OCI-LY1 (cell line): ENCODE measurements at regions not wholly inside any gene's neighbourhood (a gene's known extent, or its start where the extent isn't known, plus 50 kb on each side); places are given as distances from the start of the nearest gene placed in this dataset.

Experiments used
- H2AFZ ChIP-seq: fragments of 200-600 bp; sonication (generic), shearing (Covaris generic); 2 replicates; pipeline ENCODE4 v1.6.0; 2014; ENCODE audit warnings: antibody characterized with exemption, mild to moderate bottlenecking, low read length
- H3F3A ChIP-seq: fragments of 200-600 bp; sonication (generic), shearing (Covaris generic); 2 replicates; pipeline ENCODE4 v1.6.0; 2014; ENCODE audit warnings: mild to moderate bottlenecking, antibody characterized with exemption, low read length, moderate library complexity; ENCODE audit not compliant: insufficient read depth
- H3K27ac ChIP-seq: fragments of 200-600 bp; sonication (generic); 2 replicates; pipeline ENCODE4 v1.5.1; 2014; ENCODE audit warnings: low read length, mixed run types, mild to moderate bottlenecking, low read depth; ENCODE audit not compliant: poor library complexity, severe bottlenecking
- H3K27me3 ChIP-seq: fragments of 200-600 bp; sonication (generic); 2 replicates; pipeline ENCODE4 v1.6.0; 2014; ENCODE audit warnings: antibody characterized with exemption, mild to moderate bottlenecking, low read length, moderate library complexity; ENCODE audit not compliant: insufficient read depth
- H3K36me3 ChIP-seq: fragments of 200-600 bp; sonication (generic); 2 replicates; pipeline ENCODE4 v1.6.1; 2014; ENCODE audit warnings: mild to moderate bottlenecking, antibody characterized with exemption, low read length, moderate library complexity, mixed read lengths; ENCODE audit not compliant: insufficient read depth
- H3K4me1 ChIP-seq: fragments of 200-600 bp; sonication (generic); 2 replicates; pipeline ENCODE4 v1.5.1; 2014; ENCODE audit warnings: mild to moderate bottlenecking, low read length, moderate library complexity; ENCODE audit not compliant: insufficient read depth, severe bottlenecking
- H3K4me2 ChIP-seq: fragments of 200-600 bp; sonication (generic), shearing (Covaris generic); 2 replicates; pipeline ENCODE4 v1.6.1; 2014; ENCODE audit warnings: low read length
- H3K4me3 ChIP-seq: fragments of 200-600 bp; sonication (generic); 2 replicates; pipeline ENCODE4 v1.5.1; 2014; ENCODE audit warnings: low read length, low read depth, mild to moderate bottlenecking, mixed read lengths; ENCODE audit not compliant: poor library complexity, severe bottlenecking
- H3K79me2 ChIP-seq: fragments of 200-600 bp; shearing (Covaris generic); 2 replicates; pipeline ENCODE4 v1.6.1; 2016; ENCODE audit warnings: mixed run types, low read length, mixed read lengths; ENCODE audit not compliant: insufficient read depth
- H3K9ac ChIP-seq: fragments of 200-600 bp; sonication (generic), shearing (Covaris generic); 2 replicates; pipeline ENCODE4 v1.6.1; 2014; ENCODE audit warnings: mild to moderate bottlenecking, low read length, mixed read lengths
- H3K9me2 ChIP-seq: fragments of 200-600 bp; sonication (generic), shearing (Covaris generic); 2 replicates; pipeline ENCODE4 v1.6.1; 2014; ENCODE audit warnings: low read depth, mild to moderate bottlenecking, low read length, mixed read lengths
- H3K9me3 ChIP-seq: fragments of 200-600 bp; shearing (Covaris generic); 2 replicates; pipeline ENCODE4 v1.6.1; 2014; ENCODE audit warnings: low read length, mixed read lengths
- H4K20me1 ChIP-seq: fragments of 200-600 bp; sonication (generic), shearing (Covaris generic); 2 replicates; pipeline ENCODE4 v1.6.0; 2016; ENCODE audit warnings: mild to moderate bottlenecking, low read length; ENCODE audit not compliant: insufficient read depth
- EZH2 ChIP-seq: fragments of 200-600 bp; sonication (generic), shearing (Covaris generic); IDR thresholded peaks from 2 replicates; pipeline ENCODE4 v1.8.0; 2017; ENCODE audit warnings: borderline replicate concordance, mixed run types, mild to moderate bottlenecking, antibody characterized with exemption, low read length, moderate library complexity, mixed read lengths
- TF ChIP-seq, protein P1 (sequence below): fragments of 200-600 bp; sonication (generic), shearing (Covaris generic); IDR thresholded peaks from 2 replicates; pipeline ENCODE4 v1.5.1; 2017; ENCODE audit warnings: mild to moderate bottlenecking, antibody characterized with exemption, low read length, moderate library complexity, mixed read lengths

DNA sequence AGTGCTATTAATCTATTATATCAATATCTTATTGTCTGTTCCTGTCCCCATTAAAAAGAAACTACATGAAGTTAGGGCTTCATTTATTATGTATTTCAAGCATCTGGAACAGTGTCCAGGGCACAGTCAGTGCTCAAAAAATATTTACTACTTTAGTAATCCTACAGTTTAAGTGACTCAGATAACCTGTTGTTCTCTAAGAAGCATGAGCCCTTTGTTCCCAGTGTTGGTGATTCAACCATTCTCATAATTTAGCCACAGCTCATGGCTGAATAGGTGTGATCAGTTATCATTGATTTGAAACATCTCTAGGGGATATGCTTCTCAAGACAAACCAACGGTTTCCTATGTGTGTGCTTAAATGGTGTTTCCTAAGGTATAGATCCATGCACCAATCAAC is 292.7 kb downstream of the TMEM167A start:
- Histone ChIP-seq H3K9me2 (no peaks in the 10 kb centered on the region), H3K4me2 (no peak overlapping the region), H3K79me2 (no peaks in the 10 kb centered on the region), H3K4me1 (no peaks in the 10 kb centered on the region), H2AFZ (no peak overlapping the region), H3K4me3 (no peak overlapping the region), H3K9me3 (no peaks in the 10 kb centered on the region), H3K27me3 (no peaks in the 10 kb centered on the region), H3K9ac (no peak overlapping the region), H4K20me1 (no peaks in the 10 kb centered on the region), H3K27ac (no peak overlapping the region), H3F3A (no peaks in the 10 kb centered on the region), H3K36me3 (no peaks in the 10 kb centered on the region)
- TF ChIP-seq, protein P1, sequence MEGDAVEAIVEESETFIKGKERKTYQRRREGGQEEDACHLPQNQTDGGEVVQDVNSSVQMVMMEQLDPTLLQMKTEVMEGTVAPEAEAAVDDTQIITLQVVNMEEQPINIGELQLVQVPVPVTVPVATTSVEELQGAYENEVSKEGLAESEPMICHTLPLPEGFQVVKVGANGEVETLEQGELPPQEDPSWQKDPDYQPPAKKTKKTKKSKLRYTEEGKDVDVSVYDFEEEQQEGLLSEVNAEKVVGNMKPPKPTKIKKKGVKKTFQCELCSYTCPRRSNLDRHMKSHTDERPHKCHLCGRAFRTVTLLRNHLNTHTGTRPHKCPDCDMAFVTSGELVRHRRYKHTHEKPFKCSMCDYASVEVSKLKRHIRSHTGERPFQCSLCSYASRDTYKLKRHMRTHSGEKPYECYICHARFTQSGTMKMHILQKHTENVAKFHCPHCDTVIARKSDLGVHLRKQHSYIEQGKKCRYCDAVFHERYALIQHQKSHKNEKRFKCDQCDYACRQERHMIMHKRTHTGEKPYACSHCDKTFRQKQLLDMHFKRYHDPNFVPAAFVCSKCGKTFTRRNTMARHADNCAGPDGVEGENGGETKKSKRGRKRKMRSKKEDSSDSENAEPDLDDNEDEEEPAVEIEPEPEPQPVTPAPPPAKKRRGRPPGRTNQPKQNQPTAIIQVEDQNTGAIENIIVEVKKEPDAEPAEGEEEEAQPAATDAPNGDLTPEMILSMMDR = no peak
- no peak for TF ChIP-seq EZH2

DNA sequence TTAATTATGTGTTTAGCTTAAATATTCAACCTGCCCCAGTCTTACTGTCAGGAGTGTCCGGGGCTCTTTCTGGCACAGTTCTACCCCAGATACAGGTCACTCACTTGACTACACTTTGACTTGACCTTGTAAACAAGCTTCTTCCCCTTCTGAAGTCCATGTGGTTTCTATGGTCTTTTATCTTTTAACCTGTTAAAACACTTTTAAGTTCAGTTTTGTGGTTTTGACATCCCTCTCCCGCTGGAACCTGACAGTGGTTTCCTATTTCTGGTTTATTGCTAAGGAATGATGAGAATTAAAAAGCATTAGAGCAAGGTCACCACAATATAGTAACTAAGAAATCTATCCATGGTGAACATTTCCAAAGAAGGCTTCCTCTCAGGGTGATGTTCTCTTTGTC is 300.1 kb downstream of the TMEM167A start:
- H3K36me3 ChIP-seq = no peaks in the 10 kb centered on the region
- no peaks in the 10 kb centered on the region for H3K79me2 ChIP-seq
- H3K4me3 ChIP-seq = no peak overlapping the region
- no peak overlapping the region for H3K4me2 ChIP-seq
- no peak overlapping the region for H3K27ac ChIP-seq
- no peak overlapping the region for H3K9ac ChIP-seq
- H3K9me3 ChIP-seq = no peaks in the 10 kb centered on the region
- no peak for TF ChIP-seq EZH2
- TF ChIP-seq, protein P1 = no peak
- no peaks in the 10 kb centered on the region for H3K27me3 ChIP-seq
- no peaks in the 10 kb centered on the region for H3K9me2 ChIP-seq
- no peak overlapping the region for H2AFZ ChIP-seq
- H3F3A ChIP-seq = no peaks in the 10 kb centered on the region
- no peaks in the 10 kb centered on the region for H3K4me1 ChIP-seq
- H4K20me1 ChIP-seq = no peaks in the 10 kb centered on the region

DNA sequence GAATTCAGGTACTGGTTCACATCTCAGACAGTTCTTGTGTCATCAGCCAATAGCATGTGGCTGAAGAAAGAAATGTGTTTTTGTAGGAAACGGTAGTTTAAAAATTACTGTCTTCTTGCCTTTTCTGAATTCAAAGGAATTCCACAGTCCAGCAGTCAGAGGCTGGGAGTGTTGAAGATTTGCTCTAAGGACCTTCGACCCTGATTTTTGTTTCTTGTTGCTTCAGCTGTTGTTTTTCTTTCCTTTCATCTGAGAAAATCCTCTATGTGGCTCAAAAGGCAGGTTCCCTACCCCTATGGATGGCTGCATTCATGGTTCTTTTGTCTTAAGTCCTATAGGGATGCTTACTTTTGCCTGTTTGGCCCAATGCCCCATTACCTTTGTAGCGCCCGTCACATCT is 304.9 kb downstream of the TMEM167A start:
- no peaks in the 10 kb centered on the region for H3F3A ChIP-seq
- no peak overlapping the region for H3K4me3 ChIP-seq
- H3K9ac ChIP-seq = no peak overlapping the region
- H3K27ac ChIP-seq = no peak overlapping the region
- H3K9me3 ChIP-seq = no peaks in the 10 kb centered on the region
- no peak overlapping the region for H3K4me2 ChIP-seq
- H3K79me2 ChIP-seq = no peaks in the 10 kb centered on the region
- H2AFZ ChIP-seq = no peak overlapping the region
- H3K27me3 ChIP-seq = no peaks in the 10 kb centered on the region
- TF ChIP-seq, protein P1 = no peak
- TF ChIP-seq EZH2 = no peak
- no peaks in the 10 kb centered on the region for H3K9me2 ChIP-seq
- H3K4me1 ChIP-seq = no peaks in the 10 kb centered on the region
- no peaks in the 10 kb centered on the region for H3K36me3 ChIP-seq
- no peaks in the 10 kb centered on the region for H4K20me1 ChIP-seq
